Prostate gland (tissue), 2 donors: ENCODE measurements at regions not wholly inside any gene's neighbourhood (a gene's known extent, or its start where the extent isn't known, plus 50 kb on each side); places are given as distances from the start of the nearest gene placed in this dataset.

Experiments used
- DNase-seq: peaks from one replicate; pipeline ENCODE4 v3.0.0-alpha.2; 2019; ENCODE audit warnings: low spot score
- H3K27ac ChIP-seq, 2 donors: fragments of 200-600 bp; sonication (generic); 2 replicates each; pipeline ENCODE4 v1.5.1; 2017 to 2019
- H3K27me3 ChIP-seq: fragments of 200-600 bp; sonication (generic); replicated peaks from 2 replicates; pipeline ENCODE4 v1.5.1; 2019; ENCODE audit not compliant: insufficient read depth
- H3K36me3 ChIP-seq, 2 donors: fragments of 200-600 bp; sonication (generic); 1 replicate in 1 of 2; 2 replicates in 1 of 2; pipeline versions ENCODE4 v1.5.1 to v1.8.1; 2017 to 2019
- H3K4me1 ChIP-seq: fragments of 200-600 bp; sonication (generic); replicated peaks from 2 replicates; pipeline ENCODE4 v1.5.1; 2019
- H3K4me3 ChIP-seq, 2 donors: fragments of 200-600 bp; sonication (generic); 2 replicates each; pipeline ENCODE4 v1.5.1; 2017 to 2019
- H3K9me3 ChIP-seq: fragments of 200-600 bp; sonication (generic); 2 replicates; pipeline ENCODE4 v1.5.1; 2017
- POLR2A ChIP-seq: fragments of 450-650 bp; IDR thresholded peaks from one replicate; pipeline ENCODE4 v1.6.1; 2016; ENCODE audit warnings: antibody characterized with exemption, mild to moderate bottlenecking
- POLR2AphosphoS5 ChIP-seq: sonication (generic); formaldehyde crosslinking; IDR thresholded peaks from one replicate; pipeline ENCODE4 v1.6.1; 2017; ENCODE audit warnings: antibody characterized with exemption
- WGBS: methylation state at CpG from one replicate; pipeline ENCODE4 v1.1.5; 2018; 5-methylcytosine and 5-hydroxymethylcytosine counted together
- intact Hi-C: fragments of 100-400 bp; cut with DNase I; formaldehyde crosslinking; loops from one replicate; pipeline ENCODE4 v1.14.2; 2022
- TF ChIP-seq, protein P1 (sequence below), 4 experiments: fragments of 200-600 bp in 2 of 4; fragments of 450-650 bp in 2 of 4; sonication (generic) in 2 of 4; IDR thresholded peaks; 1 replicate in 3 of 4; 2 replicates in 1 of 4; pipeline ENCODE4 v1.5.1; 2016 to 2019; ENCODE audit warnings: antibody characterized with exemption in 4 of 4, mild to moderate bottlenecking in 2 of 4, moderate library complexity in 2 of 4

- DNase-seq, result no peak
- TF ChIP-seq POLR2AphosphoS5 (no peak), POLR2A (no peak)
- TF ChIP-seq, protein P1, sequence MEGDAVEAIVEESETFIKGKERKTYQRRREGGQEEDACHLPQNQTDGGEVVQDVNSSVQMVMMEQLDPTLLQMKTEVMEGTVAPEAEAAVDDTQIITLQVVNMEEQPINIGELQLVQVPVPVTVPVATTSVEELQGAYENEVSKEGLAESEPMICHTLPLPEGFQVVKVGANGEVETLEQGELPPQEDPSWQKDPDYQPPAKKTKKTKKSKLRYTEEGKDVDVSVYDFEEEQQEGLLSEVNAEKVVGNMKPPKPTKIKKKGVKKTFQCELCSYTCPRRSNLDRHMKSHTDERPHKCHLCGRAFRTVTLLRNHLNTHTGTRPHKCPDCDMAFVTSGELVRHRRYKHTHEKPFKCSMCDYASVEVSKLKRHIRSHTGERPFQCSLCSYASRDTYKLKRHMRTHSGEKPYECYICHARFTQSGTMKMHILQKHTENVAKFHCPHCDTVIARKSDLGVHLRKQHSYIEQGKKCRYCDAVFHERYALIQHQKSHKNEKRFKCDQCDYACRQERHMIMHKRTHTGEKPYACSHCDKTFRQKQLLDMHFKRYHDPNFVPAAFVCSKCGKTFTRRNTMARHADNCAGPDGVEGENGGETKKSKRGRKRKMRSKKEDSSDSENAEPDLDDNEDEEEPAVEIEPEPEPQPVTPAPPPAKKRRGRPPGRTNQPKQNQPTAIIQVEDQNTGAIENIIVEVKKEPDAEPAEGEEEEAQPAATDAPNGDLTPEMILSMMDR (IDR thresholded peaks at IDR 0.05), result no peak
- H3K36me3 ChIP-seq, result no peaks in the 10 kb centered on the region
- intact Hi-C loops, result no loop called here
- H3K27me3 ChIP-seq, result peaks cover 5% of the 10 kb centered on the region
- H3K9me3 ChIP-seq, result no peaks in the 10 kb centered on the region
- WGBS, result 68% methylated on average over 19 of the region's 19 CpGs
- H3K4me1 ChIP-seq, result no peaks in the 10 kb centered on the region
- no peak overlapping the region for H3K27ac ChIP-seq
- H3K4me3 ChIP-seq, result no peak overlapping the region
Measured at GRCh38 chr22:49620003-49620556, 207.6 kb downstream of the BRD1 start.

DNA sequence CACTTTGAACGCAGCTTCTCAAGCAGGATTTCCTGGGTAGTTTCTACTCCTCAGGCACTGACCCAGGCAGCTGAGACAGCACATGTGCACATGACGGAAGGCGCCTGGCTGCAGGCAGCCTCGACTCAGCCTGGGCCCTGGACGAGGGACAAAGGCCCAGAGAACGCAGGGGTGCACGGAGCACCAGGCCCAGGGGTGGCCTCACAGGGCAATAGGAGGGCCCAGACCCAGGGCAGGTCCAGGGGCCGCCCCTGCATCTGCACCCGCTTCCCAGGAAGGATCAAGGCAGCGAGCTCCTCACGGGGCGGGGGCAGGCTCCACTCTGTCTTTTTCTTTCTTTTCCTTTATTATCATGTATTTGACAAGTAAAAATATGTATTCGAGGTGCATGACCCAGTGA is 208.4 kb downstream of the BRD1 start:
- intact Hi-C loops, result no loop called here
- H3K27ac ChIP-seq, result no peak overlapping the region
- H3K27me3 ChIP-seq, result peaks cover 5% of the 10 kb centered on the region
- TF ChIP-seq POLR2A, result no peak
- H3K4me3 ChIP-seq, result no peak overlapping the region
- no peaks in the 10 kb centered on the region for H3K36me3 ChIP-seq
- H3K9me3 ChIP-seq, result no peaks in the 10 kb centered on the region
- no peaks in the 10 kb centered on the region for H3K4me1 ChIP-seq
- DNase-seq, result no peak
- whole genome bisulfite sequencing, result 88% methylated on average over 13 of the region's 13 CpGs

- WGBS, result 74% methylated on average over 8 of the region's 8 CpGs
- TF ChIP-seq, protein P1 (IDR thresholded peaks at IDR 0.05), result no peak
- TF ChIP-seq POLR2AphosphoS5, result no peak
- TF ChIP-seq POLR2A, result no peak
- Histone ChIP-seq H3K27me3 (peaks cover 5% of the 10 kb centered on the region), H3K9me3 (no peaks in the 10 kb centered on the region), H3K4me1 (no peaks in the 10 kb centered on the region), H3K4me3 (no peak overlapping the region), H3K27ac (no peak overlapping the region), H3K36me3 (no peaks in the 10 kb centered on the region)
- DNase-seq, result no peak
- intact Hi-C loops, result no loop called here
Measured at GRCh38 chr22:49618677-49618953, 209.1 kb downstream of the BRD1 start.

GRCh38 chr22:49617866-49618676 is 209.6 kb downstream of the BRD1 start:
- Histone ChIP-seq H3K9me3 (no peaks in the 10 kb centered on the region), H3K36me3 (no peaks in the 10 kb centered on the region), H3K27ac (no peak overlapping the region), H3K4me3 (no peak overlapping the region), H3K4me1 (no peaks in the 10 kb centered on the region), H3K27me3 (peaks cover 5% of the 10 kb centered on the region)
- intact Hi-C loops, result no loop called here
- TF ChIP-seq, protein P1 (IDR thresholded peaks at IDR 0.05), result no peak
- TF ChIP-seq POLR2A, result no peak
- TF ChIP-seq POLR2AphosphoS5, result no peak
- DNase-seq, result no peak
- 68% methylated on average over 23 of the region's 23 CpGs for whole genome bisulfite sequencing

GRCh38 chr22:49617264-49617663 is 210.4 kb downstream of the BRD1 start:
- Histone ChIP-seq H3K27me3 (peaks cover 5% of the 10 kb centered on the region), H3K36me3 (no peaks in the 10 kb centered on the region)
- WGBS, result 64% methylated on average over 6 of the region's 6 CpGs

More at GRCh38 chr22:49617264-49617663, 210.4 kb downstream of the BRD1 start:
- H3K9me3 ChIP-seq, result no peaks in the 10 kb centered on the region
- H3K27ac ChIP-seq, result no peak overlapping the region
- intact Hi-C loops, result no loop called here
- no peak overlapping the region for H3K4me3 ChIP-seq
- H3K4me1 ChIP-seq, result no peaks in the 10 kb centered on the region
- TF ChIP-seq, protein P1 (IDR thresholded peaks at IDR 0.05), result no peak
- TF ChIP-seq POLR2A (no peak), POLR2AphosphoS5 (no peak)
- DNase-seq, result no peak
